HL-60 (cell line): ENCODE measurements at regions not wholly inside any gene's neighbourhood (a gene's known extent, or its start where the extent isn't known, plus 50 kb on each side); places are given as distances from the start of the nearest gene placed in this dataset.

Source experiments
- DNase-seq, 2 experiments: peaks; one replicate each; pipeline ENCODE4 v3.0.0-alpha.2; 2010 to 2020; ENCODE audit warnings: low read depth in 1 of 2, low spot score in 1 of 2
- H3K27ac ChIP-seq: fragments of 250-450 bp; sonication (Bioruptor Pico); replicated peaks from 2 replicates; pipeline ENCODE4 v1.5.1; 2020; ENCODE audit warnings: mild to moderate bottlenecking, moderate library complexity
- H3K27me3 ChIP-seq: fragments of 250-450 bp; sonication (Bioruptor Pico); 2 replicates; pipeline ENCODE4 v1.5.1; 2021; ENCODE audit warnings: mild to moderate bottlenecking, moderate library complexity; ENCODE audit not compliant: insufficient read depth, poor library complexity, severe bottlenecking
- H3K4me3 ChIP-seq: replicated peaks from 2 replicates; pipeline ENCODE4 v1.5.1; 2011; ENCODE audit warnings: mild to moderate bottlenecking, control low read depth, low read length; ENCODE audit not compliant: insufficient read depth
- GABPA ChIP-seq: IDR thresholded peaks from 2 replicates; pipeline ENCODE4 v1.6.1; 2012; ENCODE audit warnings: low read depth
- POLR2AphosphoS5 ChIP-seq: IDR thresholded peaks from 2 replicates; pipeline ENCODE4 v1.6.1; 2012; ENCODE audit warnings: low read depth
- SPI1 ChIP-seq: IDR thresholded peaks from 2 replicates; pipeline ENCODE4 v1.6.1; 2012; ENCODE audit warnings: low read depth, mild to moderate bottlenecking, borderline replicate concordance
- TF ChIP-seq, protein P1 (sequence below): IDR thresholded peaks from one replicate; pipeline ENCODE4 v1.5.1; 2011; ENCODE audit warnings: low read length, control low read depth, inconsistent platforms; ENCODE audit not compliant: insufficient read depth
- TF ChIP-seq, protein P2 (sequence below): IDR thresholded peaks from 2 replicates; pipeline ENCODE4 v1.6.1; 2012; ENCODE audit warnings: low read depth; ENCODE audit not compliant: insufficient replicate concordance

DNA sequence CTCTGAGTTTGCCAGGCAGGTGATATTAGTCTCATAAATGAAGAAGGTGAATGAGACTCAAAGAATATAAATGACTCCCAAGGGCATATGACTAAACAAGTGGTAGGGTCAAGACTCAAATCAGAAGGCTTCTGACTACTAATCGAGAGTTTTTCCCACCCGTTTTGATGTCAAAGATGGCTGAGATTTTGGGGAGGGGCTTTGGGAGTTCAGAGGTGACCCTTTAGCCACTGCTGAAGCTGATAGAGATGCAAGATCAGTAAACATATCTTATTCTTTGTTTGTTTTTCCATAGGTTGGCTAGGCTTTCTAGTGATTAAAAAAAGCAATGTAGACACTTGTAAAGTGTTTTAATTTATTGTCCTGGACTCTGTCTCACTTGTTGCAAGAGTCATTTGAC lies 239.6 kb upstream of the PLEKHG7 start:
- TF ChIP-seq POLR2AphosphoS5 (no peak), GABPA (no peak), SPI1 (no peak)
- TF ChIP-seq, protein P1, sequence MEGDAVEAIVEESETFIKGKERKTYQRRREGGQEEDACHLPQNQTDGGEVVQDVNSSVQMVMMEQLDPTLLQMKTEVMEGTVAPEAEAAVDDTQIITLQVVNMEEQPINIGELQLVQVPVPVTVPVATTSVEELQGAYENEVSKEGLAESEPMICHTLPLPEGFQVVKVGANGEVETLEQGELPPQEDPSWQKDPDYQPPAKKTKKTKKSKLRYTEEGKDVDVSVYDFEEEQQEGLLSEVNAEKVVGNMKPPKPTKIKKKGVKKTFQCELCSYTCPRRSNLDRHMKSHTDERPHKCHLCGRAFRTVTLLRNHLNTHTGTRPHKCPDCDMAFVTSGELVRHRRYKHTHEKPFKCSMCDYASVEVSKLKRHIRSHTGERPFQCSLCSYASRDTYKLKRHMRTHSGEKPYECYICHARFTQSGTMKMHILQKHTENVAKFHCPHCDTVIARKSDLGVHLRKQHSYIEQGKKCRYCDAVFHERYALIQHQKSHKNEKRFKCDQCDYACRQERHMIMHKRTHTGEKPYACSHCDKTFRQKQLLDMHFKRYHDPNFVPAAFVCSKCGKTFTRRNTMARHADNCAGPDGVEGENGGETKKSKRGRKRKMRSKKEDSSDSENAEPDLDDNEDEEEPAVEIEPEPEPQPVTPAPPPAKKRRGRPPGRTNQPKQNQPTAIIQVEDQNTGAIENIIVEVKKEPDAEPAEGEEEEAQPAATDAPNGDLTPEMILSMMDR, result no peak
- TF ChIP-seq, protein P2, sequence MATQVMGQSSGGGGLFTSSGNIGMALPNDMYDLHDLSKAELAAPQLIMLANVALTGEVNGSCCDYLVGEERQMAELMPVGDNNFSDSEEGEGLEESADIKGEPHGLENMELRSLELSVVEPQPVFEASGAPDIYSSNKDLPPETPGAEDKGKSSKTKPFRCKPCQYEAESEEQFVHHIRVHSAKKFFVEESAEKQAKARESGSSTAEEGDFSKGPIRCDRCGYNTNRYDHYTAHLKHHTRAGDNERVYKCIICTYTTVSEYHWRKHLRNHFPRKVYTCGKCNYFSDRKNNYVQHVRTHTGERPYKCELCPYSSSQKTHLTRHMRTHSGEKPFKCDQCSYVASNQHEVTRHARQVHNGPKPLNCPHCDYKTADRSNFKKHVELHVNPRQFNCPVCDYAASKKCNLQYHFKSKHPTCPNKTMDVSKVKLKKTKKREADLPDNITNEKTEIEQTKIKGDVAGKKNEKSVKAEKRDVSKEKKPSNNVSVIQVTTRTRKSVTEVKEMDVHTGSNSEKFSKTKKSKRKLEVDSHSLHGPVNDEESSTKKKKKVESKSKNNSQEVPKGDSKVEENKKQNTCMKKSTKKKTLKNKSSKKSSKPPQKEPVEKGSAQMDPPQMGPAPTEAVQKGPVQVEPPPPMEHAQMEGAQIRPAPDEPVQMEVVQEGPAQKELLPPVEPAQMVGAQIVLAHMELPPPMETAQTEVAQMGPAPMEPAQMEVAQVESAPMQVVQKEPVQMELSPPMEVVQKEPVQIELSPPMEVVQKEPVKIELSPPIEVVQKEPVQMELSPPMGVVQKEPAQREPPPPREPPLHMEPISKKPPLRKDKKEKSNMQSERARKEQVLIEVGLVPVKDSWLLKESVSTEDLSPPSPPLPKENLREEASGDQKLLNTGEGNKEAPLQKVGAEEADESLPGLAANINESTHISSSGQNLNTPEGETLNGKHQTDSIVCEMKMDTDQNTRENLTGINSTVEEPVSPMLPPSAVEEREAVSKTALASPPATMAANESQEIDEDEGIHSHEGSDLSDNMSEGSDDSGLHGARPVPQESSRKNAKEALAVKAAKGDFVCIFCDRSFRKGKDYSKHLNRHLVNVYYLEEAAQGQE, result no peak
- no peak for DNase-seq
- Histone ChIP-seq H3K4me3 (no peak overlapping the region), H3K27ac (no peak overlapping the region), H3K27me3 (no peaks in the 10 kb centered on the region)

- Histone ChIP-seq H3K27ac (peak overlapping the region; percentile 65), H3K27me3 (no peaks in the 10 kb centered on the region)
- DNase-seq, result no peak
These were observed 240.3 kb upstream of the PLEKHG7 start for GRCh38 chr12:92462527-92462926.

GRCh38 chr12:92462049-92462448 lies 240.7 kb upstream of the PLEKHG7 start:
- peak in 1 of 2 experiments; percentile 83 for DNase-seq
- TF ChIP-seq, protein P2, result no peak
- no peak for TF ChIP-seq GABPA
- TF ChIP-seq, protein P1, result no peak
- no peak for TF ChIP-seq SPI1
- peak; percentile 60; the same call in 1 of the 2 replicates for TF ChIP-seq POLR2AphosphoS5
- Histone ChIP-seq H3K27ac (peak overlapping the region; percentile 65), H3K27me3 (no peaks in the 10 kb centered on the region), H3K4me3 (no peak overlapping the region)

More at GRCh38 chr12:92462527-92462926, 240.3 kb upstream of the PLEKHG7 start:
- TF ChIP-seq, protein P1, result no peak
- no peak for TF ChIP-seq POLR2AphosphoS5
- TF ChIP-seq GABPA, result no peak
- TF ChIP-seq SPI1, result no peak
- TF ChIP-seq, protein P2, result no peak
- no peak overlapping the region for H3K4me3 ChIP-seq
